Stimulated activated CD8-positive, alpha-beta memory T cell treated with anti-CD3 and anti-CD28 coated beads, Interleukin-15, amount 100 ng/mL, for 24 hours (primary cell): ENCODE measurements at regions not wholly inside any gene's neighbourhood (a gene's known extent, or its start where the extent isn't known, plus 50 kb on each side); places are given as distances from the start of the nearest gene placed in this dataset.
"Not testable (repeated sequence)": the region's sequence is repeated elsewhere in the genome, so short reads cannot be mapped to it uniquely, and the experiment has no call there.

Experiments used
- DNase-seq: peaks from one replicate; pipeline ENCODE4 v3.0.0-alpha.2; 2020; ENCODE audit warnings: low read depth

DNA sequence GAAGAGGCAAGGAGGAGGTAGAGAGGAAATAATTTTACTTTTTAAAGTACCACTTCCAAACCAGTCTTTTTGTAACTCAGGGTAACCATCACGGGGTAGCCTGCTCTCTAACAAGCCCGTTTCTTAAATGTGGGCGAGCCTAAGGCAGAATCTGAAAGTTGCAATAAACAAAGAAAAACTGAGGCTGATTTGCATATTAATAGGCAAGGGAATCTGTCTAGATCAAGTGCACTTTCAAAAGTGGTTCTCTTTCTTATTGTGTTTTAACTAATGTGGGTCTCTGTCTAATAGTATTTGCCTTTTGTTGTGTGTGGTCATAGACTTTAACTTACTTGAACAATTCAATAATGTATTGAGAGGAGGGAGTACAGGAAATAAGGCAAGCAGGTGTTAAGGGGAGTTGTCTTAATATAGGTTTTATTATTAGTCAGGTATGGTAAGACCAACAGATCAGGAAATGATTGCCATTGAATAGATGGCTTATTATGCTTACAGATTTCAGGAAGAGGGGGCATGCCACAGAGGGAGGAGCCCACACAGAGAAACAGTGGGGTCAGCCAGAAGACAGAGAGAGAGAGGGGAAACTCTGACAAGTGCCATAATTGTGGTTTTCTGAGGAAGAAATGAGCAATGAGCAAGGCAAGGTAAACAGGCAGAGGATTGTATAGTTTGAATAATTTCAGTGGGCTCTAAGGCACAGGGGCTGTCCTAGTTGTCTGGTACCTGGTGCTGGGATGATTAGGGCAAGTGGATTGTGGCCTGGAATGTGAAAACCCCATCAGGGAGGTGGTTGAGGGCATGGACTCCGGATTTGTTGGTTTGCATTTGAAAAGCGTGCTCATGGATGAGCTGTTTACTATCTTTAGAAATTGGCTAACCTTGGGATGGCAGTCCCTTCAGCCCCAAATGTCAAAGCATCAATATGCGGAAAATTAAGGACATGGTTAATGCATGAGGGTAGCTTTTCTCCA is 237.2 kb downstream of the TOX3 start:
- no peak for DNase-seq

DNA sequence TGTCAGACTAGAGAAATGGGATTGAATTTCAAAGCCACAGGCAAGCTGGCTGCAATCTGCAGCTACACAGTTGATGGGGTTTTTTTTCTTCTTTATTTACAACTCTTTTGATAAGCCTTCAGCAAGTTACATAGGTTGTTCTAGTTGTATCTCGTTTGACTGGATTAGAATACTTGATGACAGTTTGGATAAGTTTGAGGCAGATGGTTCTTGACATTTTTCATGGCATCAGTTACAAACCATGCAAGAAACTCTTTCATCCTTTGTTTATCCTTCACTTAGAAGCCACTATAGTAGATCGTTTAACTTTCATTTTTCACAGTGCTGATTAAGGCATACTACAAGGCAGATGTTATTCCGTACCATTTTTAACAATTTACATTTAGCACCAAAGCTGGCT is 238.9 kb downstream of the TOX3 start:
- no peak for DNase-seq

DNA sequence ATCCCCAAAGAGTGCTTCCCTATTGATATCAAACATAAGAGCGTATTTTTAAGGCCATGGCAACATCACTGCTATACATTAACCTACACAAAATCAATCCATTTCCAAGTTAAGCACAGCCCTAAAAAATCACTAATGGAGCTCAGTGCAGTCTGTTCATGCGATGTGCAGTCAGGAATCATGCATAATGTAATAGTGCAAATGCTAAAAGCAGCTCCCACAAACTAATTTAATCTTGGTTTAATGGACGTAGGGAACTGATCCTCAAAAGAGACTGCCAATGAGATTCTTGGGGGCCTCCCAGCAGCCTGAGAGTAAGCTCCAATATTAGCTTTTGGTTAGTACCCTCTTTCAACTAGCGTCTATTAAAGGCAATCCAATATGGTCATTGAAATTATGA is 245.9 kb downstream of the TOX3 start:
- DNase-seq: no peak

DNA sequence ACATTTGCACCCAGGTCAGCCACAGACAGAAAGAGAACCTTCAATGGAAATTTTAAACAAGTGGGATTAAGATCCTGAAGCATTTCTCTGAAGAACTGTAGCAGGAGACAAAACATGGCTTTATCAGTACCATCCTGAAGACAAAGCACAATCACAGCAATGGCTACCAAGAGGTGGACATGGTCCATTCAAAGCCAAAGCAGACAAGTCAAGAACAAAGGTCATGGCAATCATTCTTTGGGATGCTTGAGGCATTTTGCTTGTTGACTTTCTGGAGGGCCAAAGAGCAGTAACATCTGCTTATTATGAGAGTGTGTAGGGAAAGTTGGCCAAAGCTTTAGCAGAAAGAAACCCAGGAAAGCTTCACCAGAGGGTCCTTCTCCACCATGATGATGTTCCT is 248.2 kb downstream of the TOX3 start:
- no peak for DNase-seq

DNA sequence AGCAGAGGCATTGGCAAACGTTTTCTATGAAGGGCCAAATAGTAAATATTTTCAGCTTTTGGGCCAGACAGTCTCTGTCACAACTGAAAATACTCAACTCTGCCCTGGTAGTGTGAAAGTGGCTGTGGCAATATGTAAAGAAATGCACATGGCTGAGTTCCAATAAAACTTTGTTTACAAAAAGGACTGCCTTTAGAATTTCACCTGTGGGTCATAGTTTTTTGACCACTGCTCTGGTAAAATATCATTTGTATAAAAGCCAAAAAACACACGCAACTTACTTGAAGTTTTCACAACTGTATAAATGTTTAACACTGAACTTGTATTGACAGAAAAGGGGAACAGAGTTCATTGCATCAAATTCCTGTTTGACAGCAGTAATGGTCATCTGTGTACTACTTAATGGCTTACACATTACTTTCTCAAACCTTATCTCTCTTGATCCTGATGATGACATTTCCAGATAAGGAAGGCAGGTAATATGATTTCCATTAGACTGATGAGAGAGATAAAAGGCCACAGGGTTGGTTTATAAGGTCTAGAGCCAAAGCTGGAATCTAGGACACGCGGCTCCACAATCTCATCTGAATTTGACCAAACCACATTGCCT is 250.1 kb downstream of the TOX3 start:
- DNase-seq: not testable (repeated sequence)

DNA sequence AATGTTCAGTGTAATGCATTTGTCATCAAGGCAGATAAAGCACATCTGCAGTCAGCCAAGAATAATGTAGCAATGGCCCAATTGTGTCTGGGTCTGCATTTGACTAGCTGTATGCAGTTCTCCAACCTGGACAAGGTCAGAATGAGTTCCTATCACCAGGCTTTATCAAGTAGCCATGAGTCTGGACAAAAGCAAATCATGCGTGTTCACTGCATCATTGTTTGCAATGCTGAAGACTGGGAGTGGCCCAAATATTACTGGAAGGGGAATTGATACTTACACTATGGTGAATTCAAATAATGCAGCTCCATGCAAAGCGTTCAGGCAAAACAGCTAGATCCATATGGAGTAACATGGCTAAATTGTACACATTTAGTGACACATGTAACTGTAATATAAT is 250.9 kb downstream of the TOX3 start:
- DNase-seq: no peak

DNA sequence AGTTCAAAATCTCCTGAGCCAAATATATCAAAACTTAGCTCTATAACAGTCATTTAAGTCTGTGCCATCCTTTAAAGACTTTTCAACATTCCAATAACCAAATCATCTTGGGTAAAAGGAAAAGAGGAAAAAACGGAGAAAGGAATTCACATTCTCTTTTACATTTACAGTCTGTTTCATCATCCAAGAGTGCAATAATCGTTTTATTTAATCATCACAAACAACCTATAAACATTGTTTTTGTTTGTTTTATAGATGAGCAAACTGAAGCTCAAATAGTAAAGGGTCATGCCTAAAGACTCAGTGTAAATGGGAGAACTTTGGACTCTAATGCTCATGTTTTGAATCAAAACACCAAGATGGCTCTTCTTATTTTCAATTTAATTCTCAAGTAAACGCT is 252.3 kb downstream of the TOX3 start:
- no peak for DNase-seq

DNA sequence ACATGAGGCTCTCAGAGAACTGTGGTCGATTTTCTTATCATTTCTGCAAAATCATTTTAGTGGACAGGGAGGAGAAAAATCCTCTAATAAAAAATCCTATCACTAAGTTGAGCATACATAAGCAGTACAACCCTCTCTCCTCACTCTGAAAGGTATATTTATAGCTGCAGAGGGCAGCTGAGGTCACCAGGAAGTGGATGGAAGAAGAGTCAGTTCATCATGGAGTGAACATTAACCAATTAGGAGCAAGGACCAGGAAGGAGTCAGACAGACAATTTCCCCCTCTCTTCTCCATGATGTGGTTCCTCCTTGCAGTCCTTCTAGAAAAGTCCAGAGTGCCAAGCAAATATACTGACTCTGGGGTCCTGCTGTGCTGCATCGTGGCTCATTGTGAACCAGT is 253.7 kb downstream of the TOX3 start:
- DNase-seq: no peak

DNA sequence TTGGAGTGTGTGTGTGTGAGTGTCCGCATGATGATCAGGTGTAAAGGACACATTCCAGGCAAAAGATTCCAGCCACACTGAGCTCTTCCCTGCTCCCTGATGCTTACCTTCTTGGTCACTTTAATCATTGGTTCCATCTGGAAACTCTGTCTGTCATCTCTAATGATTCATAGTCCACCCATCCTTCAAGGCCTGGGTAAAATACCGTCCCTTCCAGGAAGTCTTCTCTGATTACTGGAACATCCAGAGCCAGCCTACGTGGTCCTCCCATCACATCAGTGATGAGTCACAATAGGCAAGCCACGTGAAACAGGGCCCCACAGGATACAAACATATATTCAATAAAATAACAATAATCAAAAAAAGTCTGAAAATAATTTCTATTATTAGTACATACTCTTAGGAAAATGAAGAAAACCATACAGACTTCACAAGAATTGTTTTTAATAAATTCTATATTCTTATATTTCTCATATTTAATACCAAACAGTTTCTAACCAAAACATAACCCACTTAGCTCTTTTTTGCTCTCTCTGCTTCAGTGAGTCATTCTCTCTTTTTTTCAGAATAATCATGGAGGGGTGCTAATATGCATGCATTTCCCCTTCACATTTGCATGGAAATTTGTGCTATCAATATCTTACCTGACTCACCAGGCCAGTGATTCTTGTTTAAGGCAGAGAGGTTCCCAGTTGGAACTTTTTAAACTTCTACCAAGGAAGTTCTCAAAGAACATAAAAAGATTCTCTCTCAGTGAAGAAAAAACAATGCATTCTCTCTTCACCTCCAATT is 263.2 kb downstream of the TOX3 start:
- DNase-seq: no peak

DNA sequence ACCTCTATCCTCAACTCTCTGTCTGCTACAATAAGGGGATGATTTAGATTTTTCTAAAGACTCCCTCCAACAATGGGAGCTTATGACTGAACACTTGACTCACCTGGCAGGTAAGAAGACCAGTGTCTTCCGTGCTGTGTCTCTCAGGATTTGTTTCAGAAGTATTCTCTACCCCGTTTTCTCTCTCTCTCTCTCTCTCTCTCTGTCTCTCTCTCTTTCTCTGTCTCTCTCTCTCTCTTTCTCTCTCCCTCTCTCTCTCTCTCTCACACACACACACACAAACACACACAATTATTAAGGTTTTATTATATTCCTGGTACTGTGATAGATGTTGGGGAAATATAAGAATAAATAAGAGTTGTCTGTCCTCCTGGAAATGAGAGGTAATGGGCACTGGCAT is 263.9 kb downstream of the TOX3 start:
- DNase-seq: no peak

DNA sequence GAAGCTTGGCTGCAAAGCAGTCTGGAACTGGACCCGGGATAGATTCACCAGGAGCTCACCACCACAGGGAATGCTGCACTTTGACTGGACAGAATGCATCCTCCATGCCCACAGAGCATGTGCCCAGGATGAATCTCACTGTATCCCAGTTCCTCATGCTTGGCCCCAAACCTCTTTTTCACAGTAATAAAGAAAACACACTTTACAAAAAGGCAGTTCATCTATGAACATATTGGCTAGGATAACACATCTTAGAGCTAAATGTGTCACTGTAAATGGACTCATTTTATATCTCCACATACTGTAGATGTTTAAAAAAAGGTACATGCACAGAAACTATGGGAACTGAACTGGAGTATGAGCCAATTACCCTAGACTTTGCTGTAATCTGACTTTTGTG is 266.9 kb downstream of the TOX3 start:
- DNase-seq: no peak

DNA sequence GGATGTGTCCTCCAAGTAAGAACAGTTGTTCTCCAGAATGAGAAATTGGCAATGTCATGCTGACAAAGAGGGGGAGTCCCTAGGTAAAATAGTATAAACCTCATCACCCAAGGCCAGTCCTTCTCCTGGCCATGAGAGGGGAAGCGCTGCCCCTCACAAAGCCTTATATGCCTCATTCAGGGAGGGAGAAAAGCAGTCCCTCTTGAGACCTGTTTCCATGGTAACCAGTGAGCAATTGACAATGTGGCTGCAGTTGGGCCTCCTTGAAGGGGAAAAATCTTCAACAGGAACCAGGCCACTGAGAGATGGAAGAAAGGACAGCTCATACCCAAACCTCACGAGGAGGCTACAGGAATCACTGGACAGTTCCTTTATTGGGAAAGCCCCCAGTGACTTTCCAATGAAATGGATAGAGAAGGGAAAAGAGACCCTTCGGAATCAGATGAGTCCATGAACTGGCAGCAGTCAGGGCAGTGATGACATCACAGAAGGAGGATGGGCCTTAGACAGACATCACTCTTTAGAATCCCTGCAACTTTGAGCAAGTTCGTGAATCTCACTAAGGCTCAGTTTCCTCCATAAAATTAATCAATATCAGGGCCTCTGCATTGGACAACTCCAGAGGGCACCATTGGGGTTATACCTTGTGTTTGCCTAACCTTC is 275.7 kb downstream of the TOX3 start:
- no peak for DNase-seq

DNA sequence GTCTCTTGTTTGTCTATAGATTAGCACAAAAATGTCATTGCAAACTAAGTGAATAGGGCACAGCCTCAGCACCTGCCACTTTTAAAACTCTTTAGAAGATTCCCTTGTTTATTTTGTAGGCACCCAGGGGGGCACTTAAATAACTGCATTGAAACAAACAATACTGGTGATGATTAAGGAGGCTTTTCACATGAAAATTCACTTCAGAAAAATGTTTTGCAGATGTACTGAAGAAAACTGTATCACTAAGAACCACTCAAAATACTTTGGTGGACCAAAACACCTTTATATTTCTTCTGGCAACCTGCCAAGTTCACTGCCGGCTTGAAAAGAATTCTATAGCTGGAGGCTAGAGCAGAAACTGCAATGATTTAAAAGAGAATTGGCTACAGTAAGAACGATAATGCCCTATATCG is 281.5 kb downstream of the TOX3 start:
- DNase-seq: no peak

DNA sequence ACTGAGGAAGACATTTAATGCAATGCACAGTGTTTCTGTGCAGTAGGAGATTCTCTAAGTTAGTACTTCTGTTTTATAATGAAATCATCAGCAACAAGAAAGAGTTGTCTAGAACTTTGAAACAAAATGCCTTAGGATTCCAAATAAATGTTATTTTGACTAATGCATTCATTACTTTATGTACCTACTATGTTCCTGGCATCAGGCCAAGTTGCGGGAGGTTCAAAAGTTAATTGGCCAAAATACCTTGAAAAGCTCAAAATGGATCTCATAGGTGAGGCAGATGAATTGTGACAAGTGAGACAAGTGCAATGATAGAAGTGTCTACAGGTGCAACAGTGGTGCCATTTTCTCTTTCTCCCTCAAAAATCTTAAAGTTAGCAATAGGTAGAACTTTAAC is 289.4 kb downstream of the TOX3 start:
- no peak for DNase-seq

DNA sequence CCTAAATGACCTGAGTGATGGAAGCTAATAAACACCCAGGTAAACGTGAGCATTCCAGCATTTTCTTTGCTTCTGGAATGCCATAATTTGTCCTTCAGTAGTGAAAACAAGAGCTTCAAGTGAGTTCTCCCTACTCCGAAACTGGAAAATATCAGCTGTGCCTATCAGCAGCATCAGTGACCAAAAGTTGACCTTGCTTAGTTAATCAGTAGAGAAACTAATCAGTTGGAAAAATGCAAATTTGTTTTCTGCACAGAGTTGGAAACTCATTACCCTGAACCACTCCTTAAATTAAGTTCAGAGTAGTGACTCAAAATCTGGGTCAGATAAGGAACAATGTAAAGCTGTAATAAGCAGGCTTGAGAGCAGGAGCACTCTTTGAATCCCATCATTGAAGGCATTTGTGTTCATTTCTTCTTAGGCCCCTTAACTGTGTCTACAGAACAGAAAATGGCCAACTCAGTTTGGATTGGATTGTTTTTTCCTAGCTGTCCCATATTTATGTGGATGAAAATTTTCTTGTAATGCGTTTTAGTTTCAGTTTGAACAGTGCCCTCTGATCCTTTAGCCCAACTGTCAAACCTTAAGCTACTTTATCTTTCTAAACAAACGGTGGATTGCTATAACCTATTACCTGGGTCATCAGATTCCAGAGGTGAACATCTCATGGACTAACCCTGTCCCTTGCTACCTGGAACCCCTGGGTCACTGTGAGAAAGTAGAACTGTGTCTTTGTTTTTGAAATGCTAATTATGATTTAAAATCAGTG is 290.4 kb downstream of the TOX3 start:
- DNase-seq: no peak

DNA sequence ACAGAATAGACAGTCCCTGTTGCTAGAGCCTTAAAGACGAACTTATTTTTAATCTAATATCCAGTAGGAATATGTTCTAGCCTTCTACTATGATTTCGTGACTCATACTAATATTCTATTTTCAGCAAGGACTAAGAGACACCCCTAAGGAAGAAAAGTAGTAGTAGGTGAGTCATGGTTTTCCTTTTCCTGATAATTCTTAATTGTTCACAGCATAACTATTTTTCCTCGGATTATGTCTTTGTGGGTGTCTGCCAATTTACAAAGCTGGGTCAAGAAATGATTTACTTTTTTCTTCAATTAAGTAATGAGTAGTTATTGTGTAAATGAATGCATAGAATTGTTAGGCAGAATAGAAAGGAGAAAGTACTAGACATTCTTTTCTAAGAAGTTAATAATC is 292.2 kb downstream of the TOX3 start:
- no peak for DNase-seq

DNA sequence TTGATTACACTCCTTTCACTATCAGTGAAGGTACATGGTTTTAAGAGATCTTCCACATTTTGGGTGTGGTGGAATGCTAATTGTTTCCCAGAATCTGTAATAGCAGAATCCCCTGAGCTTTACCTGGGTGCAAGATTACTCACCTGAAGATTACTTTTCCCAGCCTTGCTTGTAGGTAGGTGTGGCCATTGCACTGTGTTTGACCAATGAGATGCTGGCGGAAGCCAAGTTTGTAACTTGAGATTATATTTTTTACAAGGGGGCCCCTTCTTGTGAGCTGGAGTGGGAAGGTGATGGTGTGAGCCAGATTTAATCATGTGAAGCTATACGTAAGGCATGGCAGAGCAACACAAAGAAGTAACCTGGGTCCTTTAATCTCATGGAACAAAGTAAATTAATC is 294.3 kb downstream of the TOX3 start:
- DNase-seq: no peak

DNA sequence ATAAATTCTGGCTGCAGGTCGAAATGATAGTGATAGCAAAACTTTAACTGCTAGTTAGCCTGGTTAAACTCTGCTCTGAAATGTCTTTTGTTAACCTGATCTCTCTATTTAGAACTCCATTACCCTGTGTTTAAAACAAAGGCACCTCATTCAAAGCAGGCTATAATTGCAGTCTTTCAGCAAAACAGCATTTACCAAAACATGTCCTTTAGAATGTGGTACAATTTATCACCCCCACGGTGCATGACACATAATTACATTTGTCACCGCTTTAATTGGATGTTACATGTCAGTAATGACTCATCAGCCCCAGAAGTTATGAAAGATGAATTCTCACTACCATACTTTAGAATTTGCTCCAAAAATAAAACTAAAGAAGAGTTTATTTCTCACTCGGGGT is 295.4 kb downstream of the TOX3 start:
- no peak for DNase-seq

DNA sequence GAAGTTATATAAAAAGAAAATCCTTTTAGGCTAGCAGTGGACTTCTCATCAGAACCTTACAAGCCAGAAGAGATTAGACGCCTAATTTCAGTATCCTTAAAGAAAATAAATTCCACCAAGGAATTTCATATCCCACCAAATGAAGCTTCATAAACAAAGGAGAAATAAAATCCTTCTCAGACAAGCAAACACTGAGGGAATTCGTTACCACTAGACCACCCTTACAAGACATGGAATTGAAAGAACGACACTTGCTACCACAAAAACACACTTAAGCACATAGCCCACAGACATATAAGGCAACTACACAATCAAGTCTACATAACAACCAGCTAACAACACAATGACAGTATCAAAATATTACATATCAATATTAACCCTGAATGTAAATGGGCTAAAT is 299.2 kb downstream of the TOX3 start:
- DNase-seq: no peak

DNA sequence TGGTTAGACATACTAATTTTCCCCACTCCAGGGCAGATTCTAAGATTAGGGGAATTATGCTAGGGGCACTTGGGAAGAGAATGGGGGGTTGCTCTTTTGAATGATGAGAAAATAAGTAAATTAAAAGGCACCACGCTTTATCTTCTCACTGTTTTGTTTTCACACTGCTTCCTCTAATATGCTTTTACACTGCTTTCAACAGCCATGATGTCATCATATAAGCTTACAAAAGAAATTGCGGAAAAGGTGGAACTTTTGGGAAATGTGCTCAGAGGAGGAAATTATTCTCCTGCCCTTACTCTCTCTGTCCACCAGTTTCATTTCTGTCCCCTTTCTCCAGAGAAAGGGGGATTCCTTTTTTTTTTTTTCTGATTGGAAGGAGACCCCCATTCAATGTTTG is 308.2 kb downstream of the TOX3 start:
- DNase-seq: no peak

DNA sequence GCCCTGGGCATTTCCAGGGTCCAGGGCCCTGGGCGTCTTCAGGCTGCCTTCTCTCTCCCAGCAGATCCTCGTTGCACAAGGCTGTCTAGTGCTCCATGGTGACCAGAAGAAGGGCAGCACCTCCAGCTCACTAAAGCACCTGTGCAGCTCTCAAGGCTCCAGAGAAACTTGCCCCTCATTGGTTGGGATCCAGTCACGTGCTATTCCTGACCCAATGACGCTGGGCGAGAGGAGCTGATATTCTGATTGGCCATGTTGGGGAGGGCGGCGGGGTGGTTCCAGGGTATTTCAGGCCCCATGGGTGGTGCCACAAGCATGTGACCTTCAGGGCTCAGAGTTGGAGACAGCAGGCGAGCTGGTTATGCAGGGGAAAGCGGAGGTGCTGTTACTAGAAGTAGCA is 309.1 kb downstream of the TOX3 start:
- no peak for DNase-seq

DNA sequence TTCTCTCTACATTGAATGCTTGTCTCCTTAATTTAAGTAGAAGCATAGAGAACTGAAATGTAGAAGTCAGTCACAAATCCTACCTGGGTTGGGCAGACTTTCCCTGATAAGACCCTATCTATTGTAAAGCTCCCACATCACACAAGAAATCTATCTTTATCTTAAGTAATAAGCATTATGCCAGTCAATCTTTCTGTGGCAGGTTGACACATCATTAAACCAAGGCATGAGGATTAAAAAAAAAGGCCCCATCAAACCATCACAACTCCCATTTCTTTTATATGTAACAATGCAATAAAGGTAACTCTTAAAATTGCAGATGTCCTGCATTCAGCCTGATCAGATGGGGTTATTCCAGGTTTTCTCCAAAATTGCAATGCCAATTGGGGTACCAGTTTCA is 311.8 kb downstream of the TOX3 start:
- DNase-seq: no peak
